Esophagus muscularis mucosa (tissue), 3 donors: ENCODE measurements at regions not wholly inside any gene's neighbourhood (a gene's known extent, or its start where the extent isn't known, plus 50 kb on each side); places are given as distances from the start of the nearest gene placed in this dataset.

Experiments
- POLR2A ChIP-seq: fragments of 450-650 bp; IDR thresholded peaks from one replicate; pipeline ENCODE4 v1.6.1; 2017; ENCODE audit warnings: antibody characterized with exemption, moderate library complexity, mild to moderate bottlenecking, low read depth
- TF ChIP-seq, protein P1 (sequence below), 3 experiments: fragments of 200-600 bp in 2 of 3; fragments of 450-650 bp in 1 of 3; sonication (generic) in 2 of 3; IDR thresholded peaks; one replicate each; pipeline ENCODE4 v1.5.1; 2017 to 2019; ENCODE audit warnings: antibody characterized with exemption in 3 of 3, mild to moderate bottlenecking in 2 of 3, moderate library complexity in 1 of 3

GRCh38 chr6:2593167-2593566 lies 157.6 kb downstream of the MYLK4 start:
- TF ChIP-seq, protein P1, sequence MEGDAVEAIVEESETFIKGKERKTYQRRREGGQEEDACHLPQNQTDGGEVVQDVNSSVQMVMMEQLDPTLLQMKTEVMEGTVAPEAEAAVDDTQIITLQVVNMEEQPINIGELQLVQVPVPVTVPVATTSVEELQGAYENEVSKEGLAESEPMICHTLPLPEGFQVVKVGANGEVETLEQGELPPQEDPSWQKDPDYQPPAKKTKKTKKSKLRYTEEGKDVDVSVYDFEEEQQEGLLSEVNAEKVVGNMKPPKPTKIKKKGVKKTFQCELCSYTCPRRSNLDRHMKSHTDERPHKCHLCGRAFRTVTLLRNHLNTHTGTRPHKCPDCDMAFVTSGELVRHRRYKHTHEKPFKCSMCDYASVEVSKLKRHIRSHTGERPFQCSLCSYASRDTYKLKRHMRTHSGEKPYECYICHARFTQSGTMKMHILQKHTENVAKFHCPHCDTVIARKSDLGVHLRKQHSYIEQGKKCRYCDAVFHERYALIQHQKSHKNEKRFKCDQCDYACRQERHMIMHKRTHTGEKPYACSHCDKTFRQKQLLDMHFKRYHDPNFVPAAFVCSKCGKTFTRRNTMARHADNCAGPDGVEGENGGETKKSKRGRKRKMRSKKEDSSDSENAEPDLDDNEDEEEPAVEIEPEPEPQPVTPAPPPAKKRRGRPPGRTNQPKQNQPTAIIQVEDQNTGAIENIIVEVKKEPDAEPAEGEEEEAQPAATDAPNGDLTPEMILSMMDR (IDR thresholded peaks at IDR 0.05): no peak
- no peak for TF ChIP-seq POLR2A
